Heart right ventricle (tissue), 16 donors: ENCODE measurements at regions not wholly inside any gene's neighbourhood (a gene's known extent, or its start where the extent isn't known, plus 50 kb on each side); places are given as distances from the start of the nearest gene placed in this dataset.

Source experiments
- ATAC-seq, 8 donors: fragments of 200-7000 bp; cut with Tn5 transposase; one replicate each; pipeline ENCODE4 v1.9.1; 2020; ENCODE audit warnings: mild to moderate bottlenecking in 8 of 8, moderate library complexity in 8 of 8, moderate number of reproducible peaks in 1 of 8
- DNase-seq, 2 donors: peaks; one replicate each; pipeline ENCODE4 v3.0.0-alpha.2; 2020
- H3K27ac ChIP-seq, 10 donors: fragments of 200-600 bp; sonication (generic) in 2 of 10; one replicate each; pipeline versions ENCODE4 v1.5.0 to v1.8.0; 2020 to 2022; ENCODE audit warnings: mild to moderate bottlenecking in 3 of 10
- H3K27me3 ChIP-seq, 7 donors: fragments of 200-600 bp; one replicate each; pipeline ENCODE4 v1.8.0; 2021 to 2022; ENCODE audit warnings: mild to moderate bottlenecking in 2 of 7
- H3K36me3 ChIP-seq, 9 donors: fragments of 200-600 bp; sonication (generic) in 1 of 9; one replicate each; pipeline versions ENCODE4 v1.5.0 to v1.8.0; 2020 to 2022; ENCODE audit warnings: mild to moderate bottlenecking in 2 of 9
- H3K4me1 ChIP-seq, 9 donors: fragments of 200-600 bp; sonication (generic) in 1 of 9; one replicate each; pipeline versions ENCODE4 v1.5.0 to v1.8.0; 2020 to 2022; ENCODE audit warnings: mild to moderate bottlenecking in 4 of 9
- H3K4me3 ChIP-seq, 10 donors: fragments of 200-600 bp; sonication (generic) in 2 of 10; one replicate each; pipeline versions ENCODE4 v1.5.0 to v1.8.0; 2020 to 2022; ENCODE audit warnings: mild to moderate bottlenecking in 7 of 10, moderate library complexity in 2 of 10
- H3K9me3 ChIP-seq, 11 donors: fragments of 200-600 bp in 10 of 11; sonication (generic) in 2 of 11; one replicate each; pipeline versions ENCODE4 v1.5.0 to v1.8.0; 2013 to 2022; ENCODE audit warnings: mild to moderate bottlenecking in 2 of 11, control low read depth in 1 of 11, moderate library complexity in 1 of 11
- WGBS, 2 donors: extraction: QIAGEN DNeasy Blood & Tissue Kit; methylation state at CpG; one replicate each; pipeline ENCODE4 v1.1.7; 2013; ENCODE audit warnings: inconsistent platforms in 1 of 2; 5-methylcytosine and 5-hydroxymethylcytosine counted together
- intact Hi-C, 10 donors: fragments of 100-400 bp; cut with DNase I; formaldehyde crosslinking; loops; one replicate each; pipeline versions ENCODE4 v1.11.1 to v1.14.2; 2022
- TF ChIP-seq, protein P1 (sequence below), 9 donors: fragments of 200-600 bp; sonication (generic) in 2 of 9; IDR thresholded peaks; one replicate each; pipeline versions ENCODE4 v1.5.0 to v1.8.0; 2021 to 2022; ENCODE audit warnings: antibody characterized with exemption in 9 of 9, mild to moderate bottlenecking in 5 of 9, moderate library complexity in 1 of 9
- donor health status: Arrhythmogenic right ventricular cardiomyopathy.
- donor health status: ischemic (EF 13 %, LVEDD 7.1; RV severe dilation, severe dysfunction).
- donor health status: healthy with polysubstance abuse.
- donor health status: DM: no; HTN: yes; CAD: no.
- donor health status: DM: no; HTN: no; CAD: no.
- donor health status: ischemic (EF 25% LVEDD 6.9; RV normal size, moderate dysfunction).
- donor health status: ischemic (EF 25% LVEDD 5.7; RV mildly dilated, moderate dysfunction).
- donor health status: healthy.
- donor health status: DM: yes; HTN: yes; CAD: no.
- donor health status: Ischemic cardiomyopathy.
- donor health status: ischemic (EF 35%, LVEDD 5.7; RV mildly dilated, moderate dysfunction).
- donor health status: nonischemic (EF 11% LVEDD 7.7; RV severe dilation, severe dysfunction).
- donor health status: DM: yes; HTN: yes; CAD: no.
- donor health status: PGD.
- donor health status: ischemic (EF 29% LVEDD 5.4; RV normal size, mild dysfunction).
- donor health status: nonischemic (EF 23%, LVEDD 6.1; RV moderate dilation, normal function).

DNA sequence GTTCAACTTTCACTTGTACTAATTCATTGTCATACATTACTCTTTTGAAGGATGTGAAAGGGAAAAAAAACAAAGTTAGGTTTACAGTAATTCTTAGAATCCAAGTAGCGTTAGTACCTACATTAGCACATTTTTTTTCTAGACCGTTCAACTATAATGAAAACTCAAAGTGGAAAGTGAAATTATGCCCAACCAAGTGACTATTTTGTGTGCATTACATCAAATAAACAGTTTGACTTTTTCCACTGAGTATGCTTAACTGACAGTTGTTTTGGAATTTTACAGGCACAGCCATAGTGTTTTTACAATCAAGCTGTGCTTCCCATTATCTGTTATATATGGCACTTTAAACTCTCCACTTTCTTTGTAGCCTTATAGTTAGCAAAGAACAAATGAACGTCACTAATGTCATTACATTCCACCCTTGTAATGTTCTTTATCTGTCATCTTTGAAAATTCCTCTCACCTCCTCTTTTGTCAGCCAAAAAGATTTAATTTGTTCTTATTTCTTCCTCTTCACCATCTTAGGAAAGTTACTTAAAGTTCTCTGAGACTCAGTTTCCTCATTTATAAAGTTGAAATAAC, 142.3 kb upstream of the SOX2 start:
- Histone ChIP-seq H3K4me3 (no peak overlapping the region), H3K27ac (no peak overlapping the region), H3K9me3 (no peaks in the 10 kb centered on the region), H3K4me1 (no peaks in the 10 kb centered on the region), H3K36me3 (no peaks in the 10 kb centered on the region), H3K27me3 (no peaks in the 10 kb centered on the region)
- TF ChIP-seq, protein P1, sequence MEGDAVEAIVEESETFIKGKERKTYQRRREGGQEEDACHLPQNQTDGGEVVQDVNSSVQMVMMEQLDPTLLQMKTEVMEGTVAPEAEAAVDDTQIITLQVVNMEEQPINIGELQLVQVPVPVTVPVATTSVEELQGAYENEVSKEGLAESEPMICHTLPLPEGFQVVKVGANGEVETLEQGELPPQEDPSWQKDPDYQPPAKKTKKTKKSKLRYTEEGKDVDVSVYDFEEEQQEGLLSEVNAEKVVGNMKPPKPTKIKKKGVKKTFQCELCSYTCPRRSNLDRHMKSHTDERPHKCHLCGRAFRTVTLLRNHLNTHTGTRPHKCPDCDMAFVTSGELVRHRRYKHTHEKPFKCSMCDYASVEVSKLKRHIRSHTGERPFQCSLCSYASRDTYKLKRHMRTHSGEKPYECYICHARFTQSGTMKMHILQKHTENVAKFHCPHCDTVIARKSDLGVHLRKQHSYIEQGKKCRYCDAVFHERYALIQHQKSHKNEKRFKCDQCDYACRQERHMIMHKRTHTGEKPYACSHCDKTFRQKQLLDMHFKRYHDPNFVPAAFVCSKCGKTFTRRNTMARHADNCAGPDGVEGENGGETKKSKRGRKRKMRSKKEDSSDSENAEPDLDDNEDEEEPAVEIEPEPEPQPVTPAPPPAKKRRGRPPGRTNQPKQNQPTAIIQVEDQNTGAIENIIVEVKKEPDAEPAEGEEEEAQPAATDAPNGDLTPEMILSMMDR (IDR thresholded peaks at IDR 0.05) = no peak
- no peak for ATAC-seq
- DNase-seq = no peak
- intact Hi-C loops = no loop called here
- WGBS, 2 donors = 73 to 80% methylated on average over 3 of the region's 3 CpGs

DNA sequence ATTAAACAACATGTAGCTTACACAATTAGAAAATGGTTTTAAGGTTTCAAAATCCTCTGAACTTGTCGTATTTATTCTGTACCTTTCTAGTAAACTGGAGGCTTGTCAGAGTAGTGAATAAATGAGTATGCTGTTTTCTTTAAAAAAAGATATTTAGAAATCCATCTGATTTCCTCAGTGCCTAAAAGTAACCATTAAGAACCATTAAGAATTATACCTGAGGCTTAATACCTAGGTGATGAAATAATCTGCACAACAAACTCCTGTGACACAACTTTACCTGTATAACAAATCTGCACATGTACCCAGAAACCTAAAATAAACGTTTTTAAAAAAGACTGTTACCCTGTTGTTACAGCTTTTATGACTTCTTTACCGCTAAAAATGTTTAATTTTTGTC, 143.0 kb upstream of the SOX2 start:
- ATAC-seq = no peak
- TF ChIP-seq, protein P1 (IDR thresholded peaks at IDR 0.05) = no peak
- no peaks in the 10 kb centered on the region for H3K36me3 ChIP-seq
- no peak for DNase-seq
- intact Hi-C loops = no loop called here
- no peak overlapping the region for H3K4me3 ChIP-seq
- H3K27ac ChIP-seq = no peak overlapping the region
- H3K27me3 ChIP-seq = no peaks in the 10 kb centered on the region
- no peaks in the 10 kb centered on the region for H3K4me1 ChIP-seq
- no peaks in the 10 kb centered on the region for H3K9me3 ChIP-seq
- WGBS, 2 donors = 70 to 72% methylated on average over 3 of the region's 3 CpGs

DNA sequence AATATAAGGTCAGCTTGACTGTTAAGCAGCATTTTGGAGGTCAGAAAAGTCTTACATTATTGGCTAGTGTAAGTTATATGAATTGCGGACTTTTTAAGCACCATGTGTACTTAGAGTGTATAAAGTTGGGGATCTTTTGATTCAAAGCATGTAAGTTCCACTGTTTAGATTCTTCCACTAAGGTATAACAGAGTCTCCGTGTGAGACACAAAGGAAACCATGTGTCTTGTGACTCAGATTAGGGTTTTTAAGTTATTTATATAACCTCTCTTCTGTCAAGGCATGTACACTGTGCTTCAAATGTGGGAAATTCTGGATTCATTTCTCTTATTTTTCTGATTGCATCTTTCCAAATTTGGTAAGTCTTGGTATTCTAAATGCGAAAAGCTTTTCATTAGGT, 143.5 kb upstream of the SOX2 start:
- H3K4me3 ChIP-seq = no peak overlapping the region
- H3K27ac ChIP-seq = no peak overlapping the region
- no peak for ATAC-seq
- TF ChIP-seq, protein P1 (IDR thresholded peaks at IDR 0.05) = no peak
- H3K4me1 ChIP-seq = peaks cover 0 to 3% (median 0%) of the 10 kb centered on the region in 9 donors
- WGBS, 2 donors = 76 to 80% methylated on average over 3 of the region's 3 CpGs
- no peak for DNase-seq
- intact Hi-C loops = no loop called here
- H3K27me3 ChIP-seq = no peaks in the 10 kb centered on the region
- no peaks in the 10 kb centered on the region for H3K36me3 ChIP-seq
- H3K9me3 ChIP-seq = no peaks in the 10 kb centered on the region

DNA sequence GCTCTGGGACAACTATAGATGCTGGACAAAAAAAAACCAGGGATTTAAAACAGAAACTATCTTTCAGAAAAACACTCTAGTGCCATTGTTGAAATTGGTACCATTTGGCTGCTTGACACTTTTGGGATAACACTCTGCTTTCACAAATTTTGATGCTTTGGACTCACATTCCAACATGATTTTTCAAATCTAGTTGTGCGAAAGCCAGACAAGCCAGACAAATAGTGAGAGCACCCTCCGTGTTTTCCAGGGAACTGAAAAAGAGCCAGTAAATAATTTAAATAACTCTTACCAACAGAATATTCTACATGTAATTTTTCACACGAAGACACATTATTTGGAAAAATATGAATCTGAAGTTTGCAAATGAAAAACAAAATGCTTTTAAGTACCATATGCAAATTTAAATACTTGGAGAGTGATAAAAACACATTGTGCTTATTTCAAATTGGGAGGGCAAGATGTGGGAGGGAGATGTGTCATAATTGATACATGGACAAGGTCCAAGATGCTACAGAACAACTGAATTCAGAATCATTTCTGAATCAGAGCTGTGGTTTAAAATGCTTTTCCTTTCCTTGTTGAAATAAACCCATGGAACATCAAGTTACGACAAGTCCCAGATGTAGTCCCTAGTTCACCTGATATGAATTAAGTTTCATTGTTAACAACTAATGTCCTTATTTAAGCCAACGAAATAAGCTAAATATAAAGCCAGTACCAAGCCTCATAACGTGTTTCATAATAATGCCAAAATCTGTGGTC, 144.2 kb upstream of the SOX2 start:
- no peak for DNase-seq
- Histone ChIP-seq H3K9me3 (no peaks in the 10 kb centered on the region), H3K4me1 (peaks cover 0 to 3% (median 0%) of the 10 kb centered on the region in 9 donors), H3K4me3 (no peak overlapping the region), H3K27ac (no peak overlapping the region), H3K36me3 (no peaks in the 10 kb centered on the region), H3K27me3 (no peaks in the 10 kb centered on the region)
- intact Hi-C loops = no loop called here
- ATAC-seq = no peak
- TF ChIP-seq, protein P1 (IDR thresholded peaks at IDR 0.05) = no peak
- 66% methylated on average over 6 of the region's 6 CpGs for WGBS, 2 donors
